HCT116 (cell line): ENCODE measurements at regions not wholly inside any gene's neighbourhood (a gene's known extent, or its start where the extent isn't known, plus 50 kb on each side); places are given as distances from the start of the nearest gene placed in this dataset.

ENCODE experiments used
- ATAC-seq: fragments of 200-7000 bp; cut with Tn5 transposase; 2 replicates; pipeline ENCODE4 v1.9.1; 2020; ENCODE audit warnings: mild to moderate bottlenecking, moderate library complexity
- BruUV-seq: library from RNA; stranded (reverse); fragments of 400-500 nt; replicated peaks from 2 replicates; lab custom pipeline; 2021; lab: Mats Ljungman, UMichigan
- CTCF ChIA-PET: fragments of 300-600 bp; sonication (Branson Sonifier 250); formaldehyde crosslinking; loops from one replicate; lab custom pipeline; 2021; ENCODE audit warnings: antibody characterized with exemption; lab: Charles Lee
- POLR2A ChIA-PET: fragments of 300-600, 350-600 bp; sonication (Branson Sonifier 250); formaldehyde crosslinking; loops from one replicate; lab custom pipeline; 2021; ENCODE audit warnings: antibody characterized with exemption; lab: Charles Lee
- RAD21 ChIA-PET, 2 experiments: fragments of 300-600 bp; sonication (Branson Sonifier 250); formaldehyde crosslinking; loops; one replicate each; lab custom pipeline; 2023; ENCODE audit warnings: low total read pairs in 2 of 2; ENCODE audit not compliant: uncharacterized antibody in 2 of 2, unreplicated experiment in 2 of 2, low non-redundant PET in 1 of 2; lab: Charles Lee
- DNase-seq: peaks from one replicate; pipeline ENCODE4 v3.0.0-alpha.2; 2010; ENCODE audit warnings: low read depth, low spot score
- H2AFZ ChIP-seq: fragments of 200-600 bp; shearing (Covaris generic), sonication (generic); 2 replicates; pipeline ENCODE4 v1.6.1; 2017; ENCODE audit warnings: low read depth, mixed run types, mixed read lengths, antibody characterized with exemption, low read length; ENCODE audit not compliant: poor library complexity, severe bottlenecking
- H3K27ac ChIP-seq: 2 replicates; pipeline ENCODE4 v1.5.1; 2012; ENCODE audit warnings: low read depth, low read length
- H3K27me3 ChIP-seq: fragments of 200-600 bp; sonication (generic); 2 replicates; pipeline ENCODE4 v1.6.1; 2016; ENCODE audit warnings: mixed run types, low read length, mixed read lengths; ENCODE audit not compliant: insufficient read depth
- H3K36me3 ChIP-seq, 2 experiments: fragments of 200-500 bp in 1 of 2; fragments of 200-600 bp in 1 of 2; sonication (Bioruptor generic) in 1 of 2; sonication (generic) in 1 of 2; 2 replicates each; pipeline versions ENCODE4 v1.5.1 to v1.6.1; 2014 to 2016; ENCODE audit warnings: low read length in 2 of 2, inconsistent platforms in 1 of 2, mixed read lengths in 1 of 2, mixed run types in 1 of 2; ENCODE audit not compliant: insufficient read depth in 2 of 2, control insufficient read depth in 1 of 2
- H3K4me1 ChIP-seq, 2 experiments: fragments of 200-600 bp in 1 of 2; sonication (generic) in 1 of 2; 2 replicates each; pipeline versions ENCODE4 v1.5.1 to v1.6.1; 2012 to 2017; ENCODE audit warnings: low read length in 2 of 2, inconsistent platforms in 1 of 2, mild to moderate bottlenecking in 1 of 2, mixed read lengths in 1 of 2, mixed run types in 1 of 2, moderate library complexity in 1 of 2; ENCODE audit not compliant: insufficient read depth in 2 of 2, control insufficient read depth in 1 of 2
- H3K4me2 ChIP-seq: fragments of 200-600 bp; sonication (generic); 2 replicates; pipeline ENCODE4 v1.6.1; 2017; ENCODE audit warnings: mixed run types, low read length, mixed read lengths
- H3K4me3 ChIP-seq, 2 experiments: fragments of 200-600 bp in 1 of 2; sonication (generic) in 1 of 2; replicated peaks in 1 of 2; 2 replicates each; pipeline ENCODE4 v1.5.1; 2011 to 2016; ENCODE audit warnings: low read length in 2 of 2, control low read depth in 1 of 2, low read depth in 1 of 2, mild to moderate bottlenecking in 1 of 2, mixed read lengths in 1 of 2, mixed run types in 1 of 2
- H3K79me2 ChIP-seq: fragments of 200-600 bp; sonication (generic); 2 replicates; pipeline ENCODE4 v1.6.1; 2017; ENCODE audit warnings: mild to moderate bottlenecking, mixed run types, low read length, moderate library complexity, mixed read lengths; ENCODE audit not compliant: insufficient read depth
- H3K9ac ChIP-seq: fragments of 200-600 bp; sonication (generic); 2 replicates; pipeline ENCODE4 v1.6.1; 2016; ENCODE audit warnings: low read length, mixed read lengths
- H3K9me2 ChIP-seq: fragments of 200-600 bp; sonication (generic), shearing (Covaris generic); 2 replicates; pipeline ENCODE4 v1.6.1; 2017; ENCODE audit warnings: mixed run types, mild to moderate bottlenecking, moderate library complexity; ENCODE audit not compliant: insufficient read depth
- H3K9me3 ChIP-seq, 2 experiments: fragments of 200-500 bp in 1 of 2; fragments of 200-600 bp in 1 of 2; sonication (Bioruptor generic) in 1 of 2; sonication (generic) in 1 of 2; 2 replicates each; pipeline ENCODE4 v1.6.1; 2014 to 2017; ENCODE audit warnings: low read length in 2 of 2, mixed read lengths in 2 of 2, inconsistent platforms in 1 of 2, low read depth in 1 of 2, mild to moderate bottlenecking in 1 of 2, mixed run types in 1 of 2, moderate library complexity in 1 of 2; ENCODE audit not compliant: control insufficient read depth in 1 of 2, insufficient read depth in 1 of 2
- H4K20me1 ChIP-seq: fragments of 200-600 bp; sonication (generic), shearing (Covaris generic); 2 replicates; pipeline ENCODE4 v1.6.1; 2017; ENCODE audit warnings: mixed run types, mild to moderate bottlenecking, moderate library complexity; ENCODE audit not compliant: insufficient read depth
- EGR1 ChIP-seq: IDR thresholded peaks from 2 replicates; pipeline ENCODE4 v1.6.1; 2012; ENCODE audit warnings: low read depth
- EZH2 ChIP-seq: fragments of 200-600 bp; sonication (generic); IDR thresholded peaks from 2 replicates; pipeline ENCODE4 v1.6.1; 2017; ENCODE audit warnings: antibody characterized with exemption, mixed run types
- POLR2A ChIP-seq: IDR thresholded peaks from 2 replicates; pipeline ENCODE4 v1.7.0; 2011; ENCODE audit warnings: borderline replicate concordance; ENCODE audit not compliant: insufficient read depth, insufficient read length; ENCODE audit errors: extremely low read depth
- RAD21 ChIP-seq: IDR thresholded peaks from 2 replicates; pipeline ENCODE4 v1.6.1; 2012; ENCODE audit warnings: low read depth, mild to moderate bottlenecking
- intact Hi-C: fragments of 100-400 bp; cut with micrococcal nuclease; formaldehyde crosslinking; loops from 2 replicates; pipeline ENCODE4 v1.10.0; 2022
- TF ChIP-seq, protein P1 (sequence below), 3 experiments: fragments of 200-600 bp in 1 of 3; sonication (generic) in 1 of 3; IDR thresholded peaks in 2 of 3; conservative IDR thresholded peaks in 1 of 3; 2 replicates each; pipeline ENCODE4 v1.5.1; 2012 to 2017; ENCODE audit warnings: low read depth in 2 of 3, low read length in 2 of 3, antibody characterized with exemption in 1 of 3, borderline replicate concordance in 1 of 3, control low read depth in 1 of 3, mild to moderate bottlenecking in 1 of 3, mixed read lengths in 1 of 3, mixed run types in 1 of 3, moderate library complexity in 1 of 3; ENCODE audit not compliant: insufficient read depth in 1 of 3
- TF ChIP-seq, protein P2 (sequence below): IDR thresholded peaks from 2 replicates; pipeline ENCODE4 v1.6.1; 2012; ENCODE audit warnings: low read depth

DNA sequence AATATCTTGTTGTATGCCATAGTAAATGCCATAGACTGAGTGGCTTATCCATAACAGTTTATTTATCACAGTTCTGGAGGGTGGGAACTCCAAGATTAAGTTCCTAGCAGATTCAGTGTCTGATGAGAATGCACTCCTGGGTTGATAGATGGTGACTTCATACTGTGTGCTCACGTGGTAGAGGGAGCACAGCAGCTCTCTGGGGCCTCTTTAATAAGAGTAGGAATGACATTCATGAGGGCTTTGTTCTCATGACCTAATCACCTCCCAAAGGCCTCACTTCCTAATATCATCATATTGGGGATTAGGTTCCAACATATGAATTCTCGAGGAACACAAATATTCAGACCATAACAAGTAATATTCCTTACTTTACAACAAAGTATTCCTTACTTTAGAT is 98.1 kb upstream of the SH3BP4 start:
- H3K9me2 ChIP-seq, result no peaks in the 10 kb centered on the region
- no peak overlapping the region for H3K4me2 ChIP-seq
- H3K9me3 ChIP-seq, result no peaks in the 10 kb centered on the region
- DNase-seq (no peak), ATAC-seq (no peak)
- H3K36me3 ChIP-seq, result no peaks in the 10 kb centered on the region
- no peaks in the 10 kb centered on the region for H3K79me2 ChIP-seq
- no peaks in the 10 kb centered on the region for H3K27me3 ChIP-seq
- RAD21 ChIA-PET, result no interaction called here
- H2AFZ ChIP-seq, result no peak overlapping the region
- no peak overlapping the region for H3K27ac ChIP-seq
- intact Hi-C loops, result no loop called here
- no TSS peak for BruUV-seq
- CTCF ChIA-PET, result no interaction called here
- H3K9ac ChIP-seq, result no peak overlapping the region
- H3K4me1 ChIP-seq, result peaks cover 0 to 2% of the 10 kb centered on the region in 2 experiments; a peak in 1 of 4 replicates
- POLR2A ChIA-PET, result no interaction called here
- TF ChIP-seq POLR2A, result no peak
- TF ChIP-seq, protein P1, sequence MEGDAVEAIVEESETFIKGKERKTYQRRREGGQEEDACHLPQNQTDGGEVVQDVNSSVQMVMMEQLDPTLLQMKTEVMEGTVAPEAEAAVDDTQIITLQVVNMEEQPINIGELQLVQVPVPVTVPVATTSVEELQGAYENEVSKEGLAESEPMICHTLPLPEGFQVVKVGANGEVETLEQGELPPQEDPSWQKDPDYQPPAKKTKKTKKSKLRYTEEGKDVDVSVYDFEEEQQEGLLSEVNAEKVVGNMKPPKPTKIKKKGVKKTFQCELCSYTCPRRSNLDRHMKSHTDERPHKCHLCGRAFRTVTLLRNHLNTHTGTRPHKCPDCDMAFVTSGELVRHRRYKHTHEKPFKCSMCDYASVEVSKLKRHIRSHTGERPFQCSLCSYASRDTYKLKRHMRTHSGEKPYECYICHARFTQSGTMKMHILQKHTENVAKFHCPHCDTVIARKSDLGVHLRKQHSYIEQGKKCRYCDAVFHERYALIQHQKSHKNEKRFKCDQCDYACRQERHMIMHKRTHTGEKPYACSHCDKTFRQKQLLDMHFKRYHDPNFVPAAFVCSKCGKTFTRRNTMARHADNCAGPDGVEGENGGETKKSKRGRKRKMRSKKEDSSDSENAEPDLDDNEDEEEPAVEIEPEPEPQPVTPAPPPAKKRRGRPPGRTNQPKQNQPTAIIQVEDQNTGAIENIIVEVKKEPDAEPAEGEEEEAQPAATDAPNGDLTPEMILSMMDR (IDR thresholded peaks at IDR 0.05 in 2 of 3, conservative IDR thresholded peaks at IDR 0.05 in 1 of 3; ENCODE audit: borderline replicate concordance in 1 of 3, insufficient read depth in 1 of 3, low read depth in 2 of 3, low read length in 2 of 3), result no peak
- TF ChIP-seq, protein P2, sequence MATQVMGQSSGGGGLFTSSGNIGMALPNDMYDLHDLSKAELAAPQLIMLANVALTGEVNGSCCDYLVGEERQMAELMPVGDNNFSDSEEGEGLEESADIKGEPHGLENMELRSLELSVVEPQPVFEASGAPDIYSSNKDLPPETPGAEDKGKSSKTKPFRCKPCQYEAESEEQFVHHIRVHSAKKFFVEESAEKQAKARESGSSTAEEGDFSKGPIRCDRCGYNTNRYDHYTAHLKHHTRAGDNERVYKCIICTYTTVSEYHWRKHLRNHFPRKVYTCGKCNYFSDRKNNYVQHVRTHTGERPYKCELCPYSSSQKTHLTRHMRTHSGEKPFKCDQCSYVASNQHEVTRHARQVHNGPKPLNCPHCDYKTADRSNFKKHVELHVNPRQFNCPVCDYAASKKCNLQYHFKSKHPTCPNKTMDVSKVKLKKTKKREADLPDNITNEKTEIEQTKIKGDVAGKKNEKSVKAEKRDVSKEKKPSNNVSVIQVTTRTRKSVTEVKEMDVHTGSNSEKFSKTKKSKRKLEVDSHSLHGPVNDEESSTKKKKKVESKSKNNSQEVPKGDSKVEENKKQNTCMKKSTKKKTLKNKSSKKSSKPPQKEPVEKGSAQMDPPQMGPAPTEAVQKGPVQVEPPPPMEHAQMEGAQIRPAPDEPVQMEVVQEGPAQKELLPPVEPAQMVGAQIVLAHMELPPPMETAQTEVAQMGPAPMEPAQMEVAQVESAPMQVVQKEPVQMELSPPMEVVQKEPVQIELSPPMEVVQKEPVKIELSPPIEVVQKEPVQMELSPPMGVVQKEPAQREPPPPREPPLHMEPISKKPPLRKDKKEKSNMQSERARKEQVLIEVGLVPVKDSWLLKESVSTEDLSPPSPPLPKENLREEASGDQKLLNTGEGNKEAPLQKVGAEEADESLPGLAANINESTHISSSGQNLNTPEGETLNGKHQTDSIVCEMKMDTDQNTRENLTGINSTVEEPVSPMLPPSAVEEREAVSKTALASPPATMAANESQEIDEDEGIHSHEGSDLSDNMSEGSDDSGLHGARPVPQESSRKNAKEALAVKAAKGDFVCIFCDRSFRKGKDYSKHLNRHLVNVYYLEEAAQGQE, result no peak
- no peak for TF ChIP-seq RAD21
- TF ChIP-seq EZH2, result no peak
- TF ChIP-seq EGR1, result no peak
- H4K20me1 ChIP-seq, result no peaks in the 10 kb centered on the region
- H3K4me3 ChIP-seq, result no peak overlapping the region
